Immature natural killer cell (primary cell): ENCODE measurements at regions not wholly inside any gene's neighbourhood (a gene's known extent, or its start where the extent isn't known, plus 50 kb on each side); places are given as distances from the start of the nearest gene placed in this dataset.
"Not testable (repeated sequence)": the region's sequence is repeated elsewhere in the genome, so short reads cannot be mapped to it uniquely, and the experiment has no call there.

Experiments used
- DNase-seq, 3 donors: peaks; one replicate each; pipeline ENCODE4 v3.0.0; 2022; ENCODE audit warnings: mixed read lengths in 1 of 3
- H3K27ac Mint-ChIP-seq, 6 donors: one replicate each; pipeline ENCODE4 v1.8.0; 2020; ENCODE audit warnings: mixed read lengths in 6 of 6, mild to moderate bottlenecking in 5 of 6, inconsistent platforms in 4 of 6, moderate library complexity in 3 of 6
- H3K27me3 Mint-ChIP-seq, 3 donors: one replicate each; pipeline ENCODE4 v1.8.0; 2020 to 2021; ENCODE audit warnings: low read depth in 3 of 3, mild to moderate bottlenecking in 3 of 3, mixed read lengths in 3 of 3, moderate library complexity in 3 of 3, inconsistent platforms in 1 of 3
- H3K36me3 Mint-ChIP-seq, 3 donors: one replicate each; pipeline ENCODE4 v1.8.0; 2020; ENCODE audit warnings: mixed read lengths in 3 of 3, inconsistent platforms in 2 of 3, mild to moderate bottlenecking in 2 of 3
- H3K4me1 Mint-ChIP-seq, 2 donors: one replicate each; pipeline ENCODE4 v1.8.0; 2020; ENCODE audit warnings: inconsistent platforms in 2 of 2, mild to moderate bottlenecking in 2 of 2, mixed read lengths in 2 of 2, moderate library complexity in 1 of 2
- H3K4me3 Mint-ChIP-seq, 5 donors: one replicate each; pipeline ENCODE4 v1.8.0; 2020; ENCODE audit warnings: mild to moderate bottlenecking in 5 of 5, mixed read lengths in 5 of 5, inconsistent platforms in 3 of 5, moderate library complexity in 3 of 5
- H3K9me3 Mint-ChIP-seq, 6 donors: one replicate each; pipeline ENCODE4 v1.8.0; 2020; ENCODE audit warnings: mild to moderate bottlenecking in 6 of 6, mixed read lengths in 6 of 6, inconsistent platforms in 4 of 6, moderate library complexity in 3 of 6

DNA sequence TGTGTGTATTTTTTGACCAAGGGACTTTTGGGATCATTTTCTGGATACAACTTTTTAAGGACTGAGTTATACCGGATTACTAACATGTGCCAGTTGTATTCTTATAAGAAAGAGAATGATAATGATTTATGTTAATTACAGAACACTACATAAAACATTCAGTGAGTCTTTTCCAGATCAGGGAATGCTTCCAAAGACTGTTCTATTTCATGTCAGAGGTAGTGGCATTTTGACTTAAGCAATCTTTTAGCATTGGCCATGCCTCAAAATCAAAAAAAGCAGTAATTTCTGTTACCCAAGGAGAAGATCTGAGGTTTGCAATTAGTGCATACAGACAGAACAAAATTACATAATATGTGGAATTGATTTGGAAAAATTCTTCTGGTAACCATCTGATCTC lies 413.0 kb upstream of the CDH9 start:
- peaks cover 8 to 59% (median 36%) of the 10 kb centered on the region in 6 donors for H3K9me3 Mint-ChIP-seq
- H3K4me1 Mint-ChIP-seq: no peaks in the 10 kb centered on the region
- H3K27ac Mint-ChIP-seq: no peak overlapping the region
- no peak for DNase-seq
- no peaks in the 10 kb centered on the region for H3K36me3 Mint-ChIP-seq
- H3K4me3 Mint-ChIP-seq: no peak overlapping the region
- no peaks in the 10 kb centered on the region for H3K27me3 Mint-ChIP-seq

DNA sequence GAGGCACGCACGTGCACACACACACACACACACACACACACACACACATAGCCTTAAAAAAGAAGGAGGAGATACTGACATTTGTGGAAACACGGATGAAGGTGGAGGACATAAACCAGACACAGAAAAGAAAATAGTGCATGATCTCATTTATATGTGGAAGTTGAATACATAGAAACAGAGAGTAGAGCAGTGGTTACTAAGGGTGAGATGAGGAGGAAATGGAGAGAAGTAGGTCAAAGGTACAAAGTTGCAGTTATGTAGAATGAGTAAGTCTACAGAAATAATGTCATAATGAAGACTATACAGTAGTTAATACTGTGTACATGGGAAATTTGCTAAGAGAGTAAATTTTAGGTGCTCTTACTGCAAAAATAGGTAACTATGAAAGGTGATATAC lies 412.2 kb upstream of the CDH9 start:
- H3K9me3 Mint-ChIP-seq: peaks cover 8 to 67% (median 38%) of the 10 kb centered on the region in 6 donors
- no peak for DNase-seq
- peak overlapping the region in 1 of 6 donors; percentile 40 for H3K27ac Mint-ChIP-seq
- no peaks in the 10 kb centered on the region for H3K27me3 Mint-ChIP-seq
- H3K36me3 Mint-ChIP-seq: no peaks in the 10 kb centered on the region
- no peak overlapping the region for H3K4me3 Mint-ChIP-seq
- H3K4me1 Mint-ChIP-seq: no peaks in the 10 kb centered on the region

- not testable (repeated sequence) for H3K36me3 Mint-ChIP-seq, DNase-seq, H3K4me3 Mint-ChIP-seq, H3K27me3 Mint-ChIP-seq, H3K27ac Mint-ChIP-seq, H3K4me1 Mint-ChIP-seq
- H3K9me3 Mint-ChIP-seq: peaks cover 9 to 53% (median 26%) of the 10 kb centered on the region in 6 donors
These were observed 401.0 kb upstream of the CDH9 start for GRCh38 chr5:27439383-27439782.

DNA sequence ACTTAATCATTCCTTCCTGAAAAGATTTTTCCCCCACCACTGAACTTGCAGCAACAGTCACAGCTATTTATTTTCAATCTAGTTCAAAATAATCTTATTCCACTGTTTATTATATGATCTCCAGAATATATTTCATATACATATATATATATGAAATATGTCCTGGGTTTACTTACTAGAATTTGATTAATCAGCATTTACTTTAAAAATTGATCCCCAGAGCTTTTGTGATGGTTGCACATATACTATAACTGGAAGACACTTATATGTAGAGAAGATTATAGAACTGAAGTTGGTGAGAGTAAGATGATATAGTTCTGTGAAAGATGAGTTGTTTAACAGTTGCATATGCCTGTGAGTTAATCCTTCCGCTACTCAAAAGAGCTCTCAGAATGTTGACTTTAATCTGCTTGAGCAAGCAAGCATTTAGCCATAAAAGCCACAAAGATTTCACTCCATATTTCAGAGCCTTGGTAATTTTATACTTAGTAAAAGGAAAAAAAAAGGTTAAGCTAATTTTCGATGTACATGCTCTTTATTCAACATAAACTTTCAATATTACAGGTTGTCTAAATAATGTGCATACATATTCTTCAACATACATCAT lies 399.3 kb upstream of the CDH9 start:
- Mint-ChIP-seq H3K9me3 (peaks cover 9 to 53% (median 30%) of the 10 kb centered on the region in 6 donors), H3K27me3 (peaks cover 0 to 2% (median 0%) of the 10 kb centered on the region in 3 donors), H3K36me3 (peaks cover 0 to 2% (median 0%) of the 10 kb centered on the region in 3 donors), H3K27ac (no peak overlapping the region), H3K4me1 (no peaks in the 10 kb centered on the region), H3K4me3 (no peak overlapping the region)
- DNase-seq: no peak

DNA sequence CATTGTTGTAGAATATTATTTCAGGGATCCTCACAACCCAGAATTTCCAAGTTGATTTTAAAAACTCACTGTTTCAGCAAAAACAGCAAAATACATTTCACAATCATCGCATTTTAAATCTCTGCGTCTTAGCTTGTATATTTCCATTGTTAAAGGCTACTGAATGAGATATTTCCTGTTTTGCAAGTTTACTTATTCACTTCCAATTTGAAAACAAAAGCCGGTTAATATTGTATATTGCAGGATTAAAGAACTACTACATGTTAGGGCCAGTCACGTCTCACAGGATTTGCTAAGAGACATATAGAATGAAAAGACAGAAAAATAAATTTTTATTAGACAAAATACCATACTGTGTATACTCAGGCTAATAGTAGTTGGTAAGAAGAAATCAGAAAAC lies 395.9 kb upstream of the CDH9 start:
- DNase-seq: no peak
- Mint-ChIP-seq H3K4me1 (no peaks in the 10 kb centered on the region), H3K9me3 (peaks cover 5 to 56% (median 35%) of the 10 kb centered on the region in 6 donors), H3K27ac (no peak overlapping the region), H3K27me3 (peaks cover 0 to under 1% (median 0%) of the 10 kb centered on the region in 3 donors), H3K4me3 (no peak overlapping the region), H3K36me3 (peaks cover 0 to 2% (median 0%) of the 10 kb centered on the region in 3 donors)

- no peak for DNase-seq
- Mint-ChIP-seq H3K4me3 (no peak overlapping the region), H3K36me3 (peaks cover 0 to 3% (median 0%) of the 10 kb centered on the region in 3 donors), H3K27me3 (peaks cover 0 to 1% (median 0%) of the 10 kb centered on the region in 3 donors), H3K9me3 (peaks cover 10 to 60% (median 32%) of the 10 kb centered on the region in 6 donors), H3K27ac (no peak overlapping the region), H3K4me1 (no peaks in the 10 kb centered on the region)
These were observed 375.7 kb upstream of the CDH9 start for GRCh38 chr5:27414099-27414498.

GRCh38 chr5:27412384-27412783 lies 374.0 kb upstream of the CDH9 start:
- no peak overlapping the region for H3K27ac Mint-ChIP-seq
- H3K4me3 Mint-ChIP-seq: no peak overlapping the region
- peaks cover 0 to 3% (median 0%) of the 10 kb centered on the region in 3 donors for H3K36me3 Mint-ChIP-seq
- no peak for DNase-seq
- peaks cover 8 to 52% (median 31%) of the 10 kb centered on the region in 6 donors for H3K9me3 Mint-ChIP-seq
- peaks cover 0 to 1% (median 0%) of the 10 kb centered on the region in 3 donors for H3K27me3 Mint-ChIP-seq
- no peaks in the 10 kb centered on the region for H3K4me1 Mint-ChIP-seq

GRCh38 chr5:27406020-27406419 lies 367.6 kb upstream of the CDH9 start:
- Mint-ChIP-seq H3K36me3 (no peaks in the 10 kb centered on the region), H3K27ac (no peak overlapping the region), H3K4me1 (no peaks in the 10 kb centered on the region), H3K9me3 (peaks cover 2 to 27% (median 15%) of the 10 kb centered on the region in 6 donors), H3K4me3 (no peak overlapping the region), H3K27me3 (no peaks in the 10 kb centered on the region)
- no peak for DNase-seq

DNA sequence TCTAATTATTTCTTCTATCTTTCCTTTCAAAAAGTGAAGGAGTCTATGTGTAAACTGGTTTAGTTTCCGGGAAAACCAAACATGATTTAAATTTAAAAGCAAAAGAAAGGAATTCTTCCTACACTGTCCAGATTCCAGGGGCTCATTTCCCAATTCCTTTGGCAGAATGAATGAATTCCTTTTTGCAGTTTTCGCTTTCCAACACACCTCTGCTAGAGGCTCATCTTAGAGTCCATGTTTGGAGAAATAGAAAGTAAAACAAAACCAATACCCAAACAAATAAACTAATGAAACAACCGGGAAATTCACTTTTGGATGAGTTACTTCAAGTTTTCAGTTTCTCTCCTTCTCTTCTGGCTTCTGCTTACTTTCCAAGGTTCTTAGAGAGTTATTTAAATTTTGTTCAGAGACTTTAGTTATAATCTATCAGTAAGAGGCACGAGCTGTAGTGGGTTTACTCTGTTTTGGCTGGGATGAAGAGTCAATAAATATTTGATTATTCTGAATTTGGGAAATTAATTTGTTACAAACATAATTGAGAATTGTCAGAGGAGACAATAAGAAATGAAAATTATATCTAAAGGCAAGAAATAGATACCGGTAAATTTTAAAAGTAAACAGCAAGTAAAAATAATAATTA lies 365.0 kb upstream of the CDH9 start:
- no peaks in the 10 kb centered on the region for H3K27me3 Mint-ChIP-seq
- no peaks in the 10 kb centered on the region for H3K4me1 Mint-ChIP-seq
- H3K9me3 Mint-ChIP-seq: peaks cover 5 to 43% (median 22%) of the 10 kb centered on the region in 6 donors
- H3K27ac Mint-ChIP-seq: no peak overlapping the region
- H3K36me3 Mint-ChIP-seq: no peaks in the 10 kb centered on the region
- DNase-seq: no peak
- H3K4me3 Mint-ChIP-seq: no peak overlapping the region

- H3K36me3 Mint-ChIP-seq: no peaks in the 10 kb centered on the region
- DNase-seq: no peak
- H3K27ac Mint-ChIP-seq: no peak overlapping the region
- H3K27me3 Mint-ChIP-seq: no peaks in the 10 kb centered on the region
- H3K9me3 Mint-ChIP-seq: peaks cover 5 to 44% (median 21%) of the 10 kb centered on the region in 6 donors
- no peak overlapping the region for H3K4me3 Mint-ChIP-seq
- H3K4me1 Mint-ChIP-seq: no peaks in the 10 kb centered on the region
These were observed 364.4 kb upstream of the CDH9 start for GRCh38 chr5:27402828-27403227.

DNA sequence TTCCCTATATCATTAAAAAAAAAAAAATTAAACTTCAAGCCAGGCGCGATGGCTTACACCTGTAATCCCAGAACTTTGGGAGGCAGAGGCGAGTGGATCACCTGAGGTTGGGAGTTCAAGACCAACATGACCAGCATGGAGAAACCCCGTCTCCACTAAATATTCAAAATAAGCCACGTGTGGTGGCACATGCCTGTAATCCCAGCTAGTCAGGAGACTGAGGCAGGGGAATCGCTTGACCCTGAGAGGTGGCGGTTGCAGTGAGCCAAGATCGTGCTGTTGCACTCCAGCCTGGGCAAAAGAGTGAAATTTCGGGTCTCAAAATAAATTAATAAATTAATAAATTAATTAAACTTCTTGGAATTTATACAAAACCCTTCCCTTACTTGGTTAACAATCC lies 358.6 kb upstream of the CDH9 start:
- no peak overlapping the region for H3K27ac Mint-ChIP-seq
- H3K36me3 Mint-ChIP-seq: no peaks in the 10 kb centered on the region
- no peaks in the 10 kb centered on the region for H3K4me1 Mint-ChIP-seq
- no peak for DNase-seq
- H3K9me3 Mint-ChIP-seq: peaks cover 7 to 44% (median 24%) of the 10 kb centered on the region in 6 donors
- no peak overlapping the region for H3K4me3 Mint-ChIP-seq
- H3K27me3 Mint-ChIP-seq: peaks cover 0 to 3% (median 0%) of the 10 kb centered on the region in 3 donors

DNA sequence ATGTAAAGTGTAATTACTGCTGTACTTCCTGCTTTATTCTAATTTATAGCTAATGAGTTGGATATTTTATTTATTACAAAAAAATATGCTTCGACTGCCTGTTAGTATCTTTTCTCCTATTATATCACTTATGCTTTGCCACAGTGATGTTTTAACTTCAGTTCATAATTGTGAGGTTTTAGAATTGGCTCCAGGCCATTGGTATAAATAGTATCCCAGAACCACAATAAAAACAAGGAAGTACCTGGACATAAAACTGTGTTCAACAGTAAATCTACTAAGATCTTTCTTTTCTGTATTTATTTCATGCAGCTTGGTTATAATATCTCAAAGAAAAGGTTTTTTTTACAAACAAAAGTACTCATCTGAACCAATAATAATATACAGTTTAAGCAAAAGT lies 354.3 kb upstream of the CDH9 start:
- H3K27me3 Mint-ChIP-seq: peaks cover 0 to 3% (median 0%) of the 10 kb centered on the region in 3 donors
- no peak for DNase-seq
- H3K4me3 Mint-ChIP-seq: no peak overlapping the region
- peaks cover 8 to 36% (median 26%) of the 10 kb centered on the region in 6 donors for H3K9me3 Mint-ChIP-seq
- H3K27ac Mint-ChIP-seq: no peak overlapping the region
- no peaks in the 10 kb centered on the region for H3K36me3 Mint-ChIP-seq
- H3K4me1 Mint-ChIP-seq: no peaks in the 10 kb centered on the region

- H3K27ac Mint-ChIP-seq: no peak overlapping the region
- H3K36me3 Mint-ChIP-seq: no peaks in the 10 kb centered on the region
- H3K27me3 Mint-ChIP-seq: peaks cover 0 to 3% (median 0%) of the 10 kb centered on the region in 3 donors
- no peak for DNase-seq
- H3K4me3 Mint-ChIP-seq: no peak overlapping the region
- H3K4me1 Mint-ChIP-seq: no peaks in the 10 kb centered on the region
- peaks cover 13 to 57% (median 37%) of the 10 kb centered on the region in 6 donors for H3K9me3 Mint-ChIP-seq
These were observed 351.3 kb upstream of the CDH9 start for GRCh38 chr5:27389696-27390095.

DNA sequence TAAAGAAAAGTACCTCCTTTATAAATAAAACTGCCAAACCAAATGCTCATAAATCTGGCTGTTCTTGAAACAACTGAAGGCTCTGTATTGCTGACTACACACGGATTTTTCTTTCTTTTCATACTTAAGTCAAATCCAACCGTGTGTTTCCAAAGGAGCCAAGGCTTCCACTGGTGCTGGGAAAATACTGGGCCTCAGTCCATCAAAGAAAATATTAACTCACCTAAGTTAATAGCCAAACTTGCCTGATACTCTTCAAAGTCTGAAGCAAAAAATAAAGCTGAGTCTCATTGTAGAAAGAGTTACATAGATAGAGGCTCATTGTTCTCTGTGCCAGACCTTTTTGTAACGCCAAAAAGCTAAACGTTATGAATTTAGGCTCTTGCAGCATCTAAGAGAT lies 350.4 kb upstream of the CDH9 start:
- no peak for DNase-seq
- Mint-ChIP-seq H3K4me3 (no peak overlapping the region), H3K9me3 (peaks cover 11 to 58% (median 36%) of the 10 kb centered on the region in 6 donors), H3K4me1 (no peaks in the 10 kb centered on the region), H3K27ac (no peak overlapping the region), H3K27me3 (no peaks in the 10 kb centered on the region), H3K36me3 (no peaks in the 10 kb centered on the region)
